ENCODE measurements at regions not wholly inside any gene's neighbourhood (a gene's known extent, or its start where the extent isn't known, plus 50 kb on each side); places are given as distances from the start of the nearest gene placed in this dataset.

GRCh38 chr2:10964052-10964790, 52.5 kb downstream of the KCNF1 start:
- no peak for DNase-seq (ENCODE audit: low read depth in 4 of 4, low spot score in 1 of 4)

- no peak for DNase-seq (ENCODE audit: low read depth in 4 of 4, low spot score in 1 of 4)
Observed at GRCh38 chr2:10965241-10965843, 53.6 kb downstream of the KCNF1 start.

- DNase-seq (ENCODE audit: low read depth in 4 of 4, low spot score in 1 of 4): no peak
Observed at GRCh38 chr2:10966056-10966455, 54.3 kb downstream of the KCNF1 start.

GRCh38 chr2:10966741-10967140, 55.0 kb downstream of the KCNF1 start:
- DNase-seq (ENCODE audit: low read depth in 4 of 4, low spot score in 1 of 4): no peak

- DNase-seq (ENCODE audit: low read depth in 4 of 4, low spot score in 1 of 4): no peak
Observed at GRCh38 chr2:10968176-10968575, 56.4 kb downstream of the KCNF1 start.

- no peak for DNase-seq (ENCODE audit: low read depth in 4 of 4, low spot score in 1 of 4)
Observed at GRCh38 chr2:10970666-10971065, 58.9 kb downstream of the KCNF1 start.

GRCh38 chr2:10971161-10971887, 59.6 kb downstream of the KCNF1 start:
- no peak for DNase-seq (ENCODE audit: low read depth in 4 of 4, low spot score in 1 of 4)

- DNase-seq (ENCODE audit: low read depth in 4 of 4, low spot score in 1 of 4): no peak
Observed at GRCh38 chr2:10971888-10972260, 60.1 kb downstream of the KCNF1 start.

GRCh38 chr2:10972683-10973433, 61.1 kb downstream of the KCNF1 start:
- no peak for DNase-seq (ENCODE audit: low read depth in 4 of 4, low spot score in 1 of 4)

- DNase-seq (ENCODE audit: low read depth in 4 of 4, low spot score in 1 of 4): no peak
Observed at GRCh38 chr2:10973766-10974165, 62.0 kb downstream of the KCNF1 start.

- no peak for DNase-seq (ENCODE audit: low read depth in 4 of 4, low spot score in 1 of 4)
Observed at GRCh38 chr2:10977003-10977402, 65.3 kb downstream of the KCNF1 start.

GRCh38 chr2:10977621-10978020, 65.9 kb downstream of the KCNF1 start:
- DNase-seq (ENCODE audit: low read depth in 4 of 4, low spot score in 1 of 4): no peak

- DNase-seq (ENCODE audit: low read depth in 4 of 4, low spot score in 1 of 4): no peak
Observed at GRCh38 chr2:10978090-10978670, 66.4 kb downstream of the KCNF1 start.

GRCh38 chr2:10980071-10980470, 68.3 kb downstream of the KCNF1 start:
- no peak for DNase-seq (ENCODE audit: low read depth in 4 of 4, low spot score in 1 of 4)

GRCh38 chr2:10980886-10981425, 69.2 kb downstream of the KCNF1 start:
- no peak for DNase-seq (ENCODE audit: low read depth in 4 of 4, low spot score in 1 of 4)

GRCh38 chr2:10981451-10981850, 69.7 kb downstream of the KCNF1 start:
- no peak for DNase-seq (ENCODE audit: low read depth in 4 of 4, low spot score in 1 of 4)

- DNase-seq (ENCODE audit: low read depth in 4 of 4, low spot score in 1 of 4): no peak
Observed at GRCh38 chr2:10981941-10982431, 70.3 kb downstream of the KCNF1 start.

GRCh38 chr2:10982931-10983701, 71.4 kb downstream of the KCNF1 start:
- DNase-seq (ENCODE audit: low read depth in 4 of 4, low spot score in 1 of 4): no peak

- no peak for DNase-seq (ENCODE audit: low read depth in 4 of 4, low spot score in 1 of 4)
Observed at GRCh38 chr2:10983711-10984110, 72.0 kb downstream of the KCNF1 start.
